GM12878 (cell line): ENCODE measurements at regions not wholly inside any gene's neighbourhood (a gene's known extent, or its start where the extent isn't known, plus 50 kb on each side); places are given as distances from the start of the nearest gene placed in this dataset.

Experiments
- ATAC-seq: fragments of 200-7000 bp; cut with Tn5 transposase; 3 replicates; pipeline ENCODE4 v1.9.1; 2020; ENCODE audit warnings: mild to moderate bottlenecking, moderate library complexity
- BruUV-seq: library from RNA; stranded (reverse); fragments of 400-500 nt; replicated peaks from 2 replicates; lab custom pipeline; 2021; lab: Mats Ljungman, UMichigan
- CTCF ChIA-PET: fragments of 300-600 bp; sonication (Branson Sonifier 250); formaldehyde crosslinking; extraction: SDS; loops from one replicate; lab custom pipeline; 2021; ENCODE audit warnings: inconsistent platforms; lab: Yijun Ruan, JAX
- POLR2A ChIA-PET: fragments of 350-600 bp; formaldehyde crosslinking; extraction: SDS; loops from one replicate; lab custom pipeline; 2021; ENCODE audit warnings: inconsistent platforms; lab: Charles Lee
- RAD21 ChIA-PET: fragments of 300-600 bp; sonication (Branson Sonifier 250); formaldehyde crosslinking; loops from one replicate; lab custom pipeline; 2023; ENCODE audit warnings: antibody characterized with exemption; ENCODE audit not compliant: unreplicated experiment; lab: Charles Lee
- SMC1A ChIA-PET: fragments of 300-600 bp; sonication (Branson Sonifier 250); formaldehyde crosslinking; loops from one replicate; lab custom pipeline; 2023; ENCODE audit not compliant: unreplicated experiment, uncharacterized antibody; lab: Charles Lee
- DNase-seq: peaks from one replicate; pipeline ENCODE4 v3.0.0-alpha.2; 2011; ENCODE audit warnings: low read depth, low spot score
- FAIRE-seq: peaks from 3 replicates; lab custom pipeline; 2011; peaks lifted over from hg19 to GRCh38; lab: Jason Lieb, UNC
- H2AFZ ChIP-seq: 2 replicates; pipeline ENCODE4 v1.6.0; 2011; ENCODE audit warnings: low read depth, low read length, control low read depth; ENCODE audit not compliant: control insufficient read depth
- H3K27ac ChIP-seq: 2 replicates; pipeline ENCODE4 v1.5.1; 2011; ENCODE audit warnings: control low read depth; ENCODE audit not compliant: control insufficient read depth, insufficient read depth
- H3K27me3 ChIP-seq, 2 experiments: replicated peaks in 1 of 2; 2 replicates each; pipeline versions ENCODE4 v1.6.0 to v1.6.1; 2011; ENCODE audit warnings: low read length in 1 of 2; ENCODE audit not compliant: control insufficient read depth in 2 of 2, insufficient read depth in 2 of 2
- H3K36me3 ChIP-seq, 2 experiments: 2 replicates each; pipeline ENCODE4 v1.5.1; 2011; ENCODE audit warnings: low read length in 1 of 2; ENCODE audit not compliant: control insufficient read depth in 2 of 2, insufficient read depth in 2 of 2
- H3K4me1 ChIP-seq: 2 replicates; pipeline ENCODE4 v1.6.1; 2011; ENCODE audit warnings: mild to moderate bottlenecking, low read length, moderate library complexity, mixed read lengths; ENCODE audit not compliant: control insufficient read depth, insufficient read depth
- H3K4me2 ChIP-seq: 2 replicates; pipeline ENCODE4 v1.6.0; 2011; ENCODE audit warnings: control low read depth; ENCODE audit not compliant: control insufficient read depth, insufficient read depth
- H3K4me3 ChIP-seq: fragments of 200-600 bp; sonication (generic); 2 replicates; pipeline ENCODE4 v1.5.1; 2016
- H3K79me2 ChIP-seq: 2 replicates; pipeline ENCODE4 v1.6.0; 2011; ENCODE audit warnings: low read length; ENCODE audit not compliant: control insufficient read depth, insufficient read depth
- H3K9ac ChIP-seq: 2 replicates; pipeline ENCODE4 v1.8.0; 2011; ENCODE audit warnings: low read length, control low read depth, mixed read lengths; ENCODE audit not compliant: control insufficient read depth, insufficient read depth
- H3K9me3 ChIP-seq: replicated peaks from 3 replicates; pipeline ENCODE4 v1.5.1; 2011; ENCODE audit warnings: mild to moderate bottlenecking, low read length; ENCODE audit not compliant: control insufficient read depth, insufficient read depth
- H4K20me1 ChIP-seq: 2 replicates; pipeline ENCODE4 v1.6.0; 2011; ENCODE audit not compliant: control insufficient read depth, insufficient read depth
- CBX3 ChIP-seq: fragments of 200-600 bp; sonication (generic); IDR thresholded peaks from 2 replicates; pipeline ENCODE4 v1.6.1; 2016; ENCODE audit warnings: low read depth, borderline replicate concordance
- HDAC6 ChIP-seq: fragments of 200-600 bp; sonication (generic); IDR thresholded peaks from one replicate; pipeline ENCODE4 v1.8.0; 2017; ENCODE audit warnings: antibody characterized with exemption; ENCODE audit not compliant: unreplicated experiment
- KAT2A ChIP-seq: conservative IDR thresholded peaks from 2 replicates; pipeline ENCODE4 v1.6.1; 2011; ENCODE audit warnings: low read depth, low read length; ENCODE audit not compliant: control insufficient read depth
- LARP7 ChIP-seq: fragments of 450-650 bp; IDR thresholded peaks from 2 replicates; pipeline ENCODE4 v1.6.1; 2017; ENCODE audit warnings: mild to moderate bottlenecking
- MYB ChIP-seq: fragments of 150-350 bp; IDR thresholded peaks from 2 replicates; pipeline ENCODE4 v1.6.1; 2014; ENCODE audit warnings: mild to moderate bottlenecking, low read depth, low read length, borderline replicate concordance
- RAD51 ChIP-seq: fragments of 450-650 bp; IDR thresholded peaks from 2 replicates; pipeline ENCODE4 v1.6.1; 2016; ENCODE audit warnings: moderate library complexity, mild to moderate bottlenecking, inconsistent platforms
- WGBS: methylation state at CpG from one replicate; pipeline ENCODE4 v1.1.6; 2016; ENCODE audit warnings: low lambda C conversion rate; ENCODE audit not compliant: insufficient replicate concordance, insufficient coverage; ENCODE audit errors: missing lambda C conversion rate; 5-methylcytosine and 5-hydroxymethylcytosine counted together
- in situ Hi-C: fragments of 300-500 bp; cut with MboI; formaldehyde crosslinking; loops from 9 replicates; pipeline ENCODE4 v1.14.3; 2018; ENCODE audit warnings: mixed read lengths
- intact Hi-C: fragments of 100-400 bp; cut with micrococcal nuclease; formaldehyde crosslinking; loops from one replicate; pipeline ENCODE4 v1.14.2; 2022; ENCODE audit not compliant: unreplicated experiment
- TF ChIP-seq, protein P1 (sequence below): fragments of 150-350 bp; IDR thresholded peaks from 2 replicates; pipeline ENCODE4 v1.6.1; 2014; ENCODE audit warnings: mild to moderate bottlenecking, low read depth, low read length
- TF ChIP-seq, protein P2 (sequence below): fragments of 450-650 bp; IDR thresholded peaks from 2 replicates; pipeline ENCODE4 v1.6.1; 2017; ENCODE audit warnings: mild to moderate bottlenecking
- TF ChIP-seq, protein P3 (sequence below): IDR thresholded peaks from 2 replicates; pipeline ENCODE4 v1.6.1; 2012; ENCODE audit warnings: improper control_type of control experiment, low read depth, low read length; ENCODE audit not compliant: insufficient replicate concordance
- TF ChIP-seq, protein P4 (sequence below): fragments of 450-650 bp; IDR thresholded peaks from 2 replicates; pipeline ENCODE4 v1.6.1; 2014; ENCODE audit warnings: mild to moderate bottlenecking

DNA sequence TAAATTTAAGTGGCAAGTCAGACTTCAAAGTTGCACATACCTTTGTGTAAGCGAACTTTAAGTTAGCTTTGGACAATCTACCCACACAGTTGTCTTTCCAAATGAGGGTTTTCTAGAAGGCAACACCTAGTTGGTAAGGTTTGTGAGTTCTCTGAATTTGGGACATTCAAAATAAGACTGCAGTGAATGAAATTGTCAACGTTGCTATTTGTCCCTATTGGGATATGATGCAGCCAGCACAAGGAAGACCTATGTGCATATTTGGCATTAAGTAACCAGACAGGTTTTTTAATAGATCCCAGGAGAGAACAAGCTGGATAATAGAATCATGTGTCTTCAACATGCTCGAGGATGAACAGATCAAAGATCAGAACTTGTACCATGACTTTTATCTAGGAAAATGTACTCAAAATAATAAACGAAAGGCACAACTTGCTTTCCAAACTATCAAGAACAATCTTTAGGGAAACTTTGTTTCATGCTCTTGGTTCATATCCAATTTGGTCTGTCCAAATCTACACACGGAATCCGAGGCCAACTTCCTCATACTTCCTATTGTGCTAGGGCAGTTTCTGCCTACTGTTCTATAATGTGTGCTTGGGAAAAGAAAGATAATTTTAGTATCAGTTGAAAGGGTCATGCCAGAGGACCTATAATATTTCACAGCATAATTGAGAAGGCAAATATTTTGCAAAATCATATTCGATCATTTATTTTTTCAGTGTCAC, 284.2 kb upstream of the SOX5 start (continued):
- TF ChIP-seq MYB = no peak
- TF ChIP-seq RAD51 = no peak
- TF ChIP-seq, all 136 proteins: peak for 0

DNA sequence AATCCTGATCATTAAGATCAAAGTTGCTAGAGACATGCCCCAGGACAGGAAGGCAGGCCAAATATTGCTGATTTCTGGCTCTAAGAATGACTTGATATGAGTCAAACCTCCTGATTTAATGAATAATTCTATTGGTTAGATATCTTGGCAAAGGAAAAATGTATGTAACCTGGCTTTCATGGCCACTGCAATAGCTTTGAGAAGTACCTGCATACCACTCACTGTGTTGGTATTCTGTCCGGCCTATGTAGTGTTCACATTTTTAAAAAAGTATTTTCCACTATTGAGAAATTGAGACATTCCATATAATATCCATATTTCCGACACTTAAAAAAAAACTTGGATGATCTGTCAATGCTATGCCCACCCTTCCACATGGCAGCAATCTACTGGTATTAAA, 283.1 kb upstream of the SOX5 start:
- CTCF ChIA-PET = no interaction called here
- TF ChIP-seq, protein P1, sequence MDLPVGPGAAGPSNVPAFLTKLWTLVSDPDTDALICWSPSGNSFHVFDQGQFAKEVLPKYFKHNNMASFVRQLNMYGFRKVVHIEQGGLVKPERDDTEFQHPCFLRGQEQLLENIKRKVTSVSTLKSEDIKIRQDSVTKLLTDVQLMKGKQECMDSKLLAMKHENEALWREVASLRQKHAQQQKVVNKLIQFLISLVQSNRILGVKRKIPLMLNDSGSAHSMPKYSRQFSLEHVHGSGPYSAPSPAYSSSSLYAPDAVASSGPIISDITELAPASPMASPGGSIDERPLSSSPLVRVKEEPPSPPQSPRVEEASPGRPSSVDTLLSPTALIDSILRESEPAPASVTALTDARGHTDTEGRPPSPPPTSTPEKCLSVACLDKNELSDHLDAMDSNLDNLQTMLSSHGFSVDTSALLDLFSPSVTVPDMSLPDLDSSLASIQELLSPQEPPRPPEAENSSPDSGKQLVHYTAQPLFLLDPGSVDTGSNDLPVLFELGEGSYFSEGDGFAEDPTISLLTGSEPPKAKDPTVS = no peak
- TF ChIP-seq KAT2A (no peak), CBX3 (no peak), HDAC6 (no peak), LARP7 (no peak)
- TF ChIP-seq, protein P2, sequence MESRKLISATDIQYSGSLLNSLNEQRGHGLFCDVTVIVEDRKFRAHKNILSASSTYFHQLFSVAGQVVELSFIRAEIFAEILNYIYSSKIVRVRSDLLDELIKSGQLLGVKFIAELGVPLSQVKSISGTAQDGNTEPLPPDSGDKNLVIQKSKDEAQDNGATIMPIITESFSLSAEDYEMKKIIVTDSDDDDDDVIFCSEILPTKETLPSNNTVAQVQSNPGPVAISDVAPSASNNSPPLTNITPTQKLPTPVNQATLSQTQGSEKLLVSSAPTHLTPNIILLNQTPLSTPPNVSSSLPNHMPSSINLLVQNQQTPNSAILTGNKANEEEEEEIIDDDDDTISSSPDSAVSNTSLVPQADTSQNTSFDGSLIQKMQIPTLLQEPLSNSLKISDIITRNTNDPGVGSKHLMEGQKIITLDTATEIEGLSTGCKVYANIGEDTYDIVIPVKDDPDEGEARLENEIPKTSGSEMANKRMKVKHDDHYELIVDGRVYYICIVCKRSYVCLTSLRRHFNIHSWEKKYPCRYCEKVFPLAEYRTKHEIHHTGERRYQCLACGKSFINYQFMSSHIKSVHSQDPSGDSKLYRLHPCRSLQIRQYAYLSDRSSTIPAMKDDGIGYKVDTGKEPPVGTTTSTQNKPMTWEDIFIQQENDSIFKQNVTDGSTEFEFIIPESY = no peak
- TF ChIP-seq, protein P3, sequence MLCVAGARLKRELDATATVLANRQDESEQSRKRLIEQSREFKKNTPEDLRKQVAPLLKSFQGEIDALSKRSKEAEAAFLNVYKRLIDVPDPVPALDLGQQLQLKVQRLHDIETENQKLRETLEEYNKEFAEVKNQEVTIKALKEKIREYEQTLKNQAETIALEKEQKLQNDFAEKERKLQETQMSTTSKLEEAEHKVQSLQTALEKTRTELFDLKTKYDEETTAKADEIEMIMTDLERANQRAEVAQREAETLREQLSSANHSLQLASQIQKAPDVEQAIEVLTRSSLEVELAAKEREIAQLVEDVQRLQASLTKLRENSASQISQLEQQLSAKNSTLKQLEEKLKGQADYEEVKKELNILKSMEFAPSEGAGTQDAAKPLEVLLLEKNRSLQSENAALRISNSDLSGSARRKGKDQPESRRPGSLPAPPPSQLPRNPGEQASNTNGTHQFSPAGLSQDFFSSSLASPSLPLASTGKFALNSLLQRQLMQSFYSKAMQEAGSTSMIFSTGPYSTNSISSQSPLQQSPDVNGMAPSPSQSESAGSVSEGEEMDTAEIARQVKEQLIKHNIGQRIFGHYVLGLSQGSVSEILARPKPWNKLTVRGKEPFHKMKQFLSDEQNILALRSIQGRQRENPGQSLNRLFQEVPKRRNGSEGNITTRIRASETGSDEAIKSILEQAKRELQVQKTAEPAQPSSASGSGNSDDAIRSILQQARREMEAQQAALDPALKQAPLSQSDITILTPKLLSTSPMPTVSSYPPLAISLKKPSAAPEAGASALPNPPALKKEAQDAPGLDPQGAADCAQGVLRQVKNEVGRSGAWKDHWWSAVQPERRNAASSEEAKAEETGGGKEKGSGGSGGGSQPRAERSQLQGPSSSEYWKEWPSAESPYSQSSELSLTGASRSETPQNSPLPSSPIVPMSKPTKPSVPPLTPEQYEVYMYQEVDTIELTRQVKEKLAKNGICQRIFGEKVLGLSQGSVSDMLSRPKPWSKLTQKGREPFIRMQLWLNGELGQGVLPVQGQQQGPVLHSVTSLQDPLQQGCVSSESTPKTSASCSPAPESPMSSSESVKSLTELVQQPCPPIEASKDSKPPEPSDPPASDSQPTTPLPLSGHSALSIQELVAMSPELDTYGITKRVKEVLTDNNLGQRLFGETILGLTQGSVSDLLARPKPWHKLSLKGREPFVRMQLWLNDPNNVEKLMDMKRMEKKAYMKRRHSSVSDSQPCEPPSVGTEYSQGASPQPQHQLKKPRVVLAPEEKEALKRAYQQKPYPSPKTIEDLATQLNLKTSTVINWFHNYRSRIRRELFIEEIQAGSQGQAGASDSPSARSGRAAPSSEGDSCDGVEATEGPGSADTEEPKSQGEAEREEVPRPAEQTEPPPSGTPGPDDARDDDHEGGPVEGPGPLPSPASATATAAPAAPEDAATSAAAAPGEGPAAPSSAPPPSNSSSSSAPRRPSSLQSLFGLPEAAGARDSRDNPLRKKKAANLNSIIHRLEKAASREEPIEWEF = no peak
- TF ChIP-seq, protein P4, sequence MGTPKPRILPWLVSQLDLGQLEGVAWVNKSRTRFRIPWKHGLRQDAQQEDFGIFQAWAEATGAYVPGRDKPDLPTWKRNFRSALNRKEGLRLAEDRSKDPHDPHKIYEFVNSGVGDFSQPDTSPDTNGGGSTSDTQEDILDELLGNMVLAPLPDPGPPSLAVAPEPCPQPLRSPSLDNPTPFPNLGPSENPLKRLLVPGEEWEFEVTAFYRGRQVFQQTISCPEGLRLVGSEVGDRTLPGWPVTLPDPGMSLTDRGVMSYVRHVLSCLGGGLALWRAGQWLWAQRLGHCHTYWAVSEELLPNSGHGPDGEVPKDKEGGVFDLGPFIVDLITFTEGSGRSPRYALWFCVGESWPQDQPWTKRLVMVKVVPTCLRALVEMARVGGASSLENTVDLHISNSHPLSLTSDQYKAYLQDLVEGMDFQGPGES = no peak

More for the DNA sequence above, 283.1 kb upstream of the SOX5 start:
- no peak overlapping the region for H2AFZ ChIP-seq
- no peak overlapping the region for H3K9ac ChIP-seq
- DNase-seq = no peak
- ChIA-PET POLR2A (no interaction called here), SMC1A (interaction anchor here (1.1 kb wide), 1 partner anchor 32 kb away, joined by 3 read pairs; no protein-coding TSS in a partner anchor), RAD21 (no interaction called here)
- H3K27me3 ChIP-seq = no peaks in the 10 kb centered on the region
- in situ Hi-C loops = no loop called here
- H4K20me1 ChIP-seq = no peaks in the 10 kb centered on the region
- H3K36me3 ChIP-seq = no peaks in the 10 kb centered on the region
- no peak for FAIRE-seq
- no peak overlapping the region for H3K27ac ChIP-seq
- H3K4me3 ChIP-seq = no peak overlapping the region
- WGBS = 35% methylated on average over 2 of the region's 2 CpGs
- no peak overlapping the region for H3K4me2 ChIP-seq
- H3K79me2 ChIP-seq = no peaks in the 10 kb centered on the region
- no peak for ATAC-seq
- H3K4me1 ChIP-seq = no peaks in the 10 kb centered on the region
- BruUV-seq = no TSS peak
- intact Hi-C loops = no loop called here
- H3K9me3 ChIP-seq = no peaks in the 10 kb centered on the region
